ENCODE measurements at regions not wholly inside any gene's neighbourhood (a gene's known extent, or its start where the extent isn't known, plus 50 kb on each side); places are given as distances from the start of the nearest gene placed in this dataset.

GRCh38 chr9:7580568-7580967 is 219.0 kb downstream of the DMAC1 start:
- no peak for DNase-seq (ENCODE audit: low read depth)
- H3K4me3 ChIP-seq (ENCODE audit: low read depth, low read length) = no peak overlapping the region
- TF ChIP-seq CTCF (IDR thresholded peaks at IDR 0.05; ENCODE audit: insufficient read depth, low read length) = no peak

- DNase-seq (ENCODE audit: low read depth) = no peak
- H3K4me3 ChIP-seq (ENCODE audit: low read depth, low read length) = no peak overlapping the region
- TF ChIP-seq CTCF (IDR thresholded peaks at IDR 0.05; ENCODE audit: insufficient read depth, low read length) = no peak
Observed at GRCh38 chr9:7579351-7579750, 220.2 kb downstream of the DMAC1 start.

- no peak for TF ChIP-seq CTCF (IDR thresholded peaks at IDR 0.05; ENCODE audit: insufficient read depth, low read length)
- no peak for DNase-seq (ENCODE audit: low read depth)
- no peak overlapping the region for H3K4me3 ChIP-seq (ENCODE audit: low read depth, low read length)
Observed at GRCh38 chr9:7578951-7579350, 220.6 kb downstream of the DMAC1 start.

- H3K4me3 ChIP-seq (ENCODE audit: low read depth, low read length) = no peak overlapping the region
- TF ChIP-seq CTCF (IDR thresholded peaks at IDR 0.05; ENCODE audit: insufficient read depth, low read length) = peak; percentile 87
- DNase-seq (ENCODE audit: low read depth) = peak; percentile 61
Observed at GRCh38 chr9:7570107-7570720, 229.4 kb downstream of the DMAC1 start.

GRCh38 chr9:7567687-7568086 is 231.9 kb downstream of the DMAC1 start:
- no peak for TF ChIP-seq CTCF (IDR thresholded peaks at IDR 0.05; ENCODE audit: insufficient read depth, low read length)
- DNase-seq (ENCODE audit: low read depth) = no peak
- H3K4me3 ChIP-seq (ENCODE audit: low read depth, low read length) = no peak overlapping the region

- no peak overlapping the region for H3K4me3 ChIP-seq (ENCODE audit: low read depth, low read length)
- DNase-seq (ENCODE audit: low read depth) = no peak
- no peak for TF ChIP-seq CTCF (IDR thresholded peaks at IDR 0.05; ENCODE audit: insufficient read depth, low read length)
Observed at GRCh38 chr9:7561527-7562080, 238.0 kb downstream of the DMAC1 start.

Measured in fibroblast of the aortic adventitia (primary cell).